ENCODE measurements at regions not wholly inside any gene's neighbourhood (a gene's known extent, or its start where the extent isn't known, plus 50 kb on each side); places are given as distances from the start of the nearest gene placed in this dataset.

DNA sequence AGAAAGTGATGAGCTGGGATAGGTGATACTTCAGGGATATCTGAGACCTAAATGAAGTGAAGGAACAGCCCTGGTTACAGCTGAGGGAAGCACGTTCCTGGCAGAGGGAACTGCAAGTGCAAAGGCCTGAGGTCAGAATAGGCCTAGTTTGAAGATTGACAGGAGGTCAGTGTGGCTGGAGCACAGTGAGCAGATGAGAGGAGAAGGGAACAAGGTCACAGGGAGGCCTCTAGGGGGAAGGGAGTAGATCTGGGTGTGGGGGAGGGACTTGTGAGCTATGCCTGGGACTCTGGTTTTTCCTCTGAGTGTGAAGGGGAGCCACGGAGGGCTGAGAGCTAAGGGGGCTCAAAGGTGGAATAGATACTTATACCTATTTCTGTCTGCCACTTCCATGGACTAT is 736.4 kb downstream of the MATN1 start:
- H3K9me3 ChIP-seq: no peaks in the 10 kb centered on the region
- H3K27ac ChIP-seq: no peak overlapping the region
- H3K27me3 ChIP-seq: no peaks in the 10 kb centered on the region
- DNase-seq: no peak
- no peaks in the 10 kb centered on the region for H3K36me3 ChIP-seq
- H3K4me3 ChIP-seq (replicated peaks in 1 of 3): no peak overlapping the region
- H3K4me1 ChIP-seq: peaks cover 0 to 5% of the 10 kb centered on the region in 2 donors
- WGBS, 2 donors: 50 to 68% methylated on average over 2 of the region's 2 CpGs
- TF ChIP-seq POLR2A (IDR thresholded peaks at IDR 0.05): no peak
- intact Hi-C loops (cut with DNase I): no loop called here

DNA sequence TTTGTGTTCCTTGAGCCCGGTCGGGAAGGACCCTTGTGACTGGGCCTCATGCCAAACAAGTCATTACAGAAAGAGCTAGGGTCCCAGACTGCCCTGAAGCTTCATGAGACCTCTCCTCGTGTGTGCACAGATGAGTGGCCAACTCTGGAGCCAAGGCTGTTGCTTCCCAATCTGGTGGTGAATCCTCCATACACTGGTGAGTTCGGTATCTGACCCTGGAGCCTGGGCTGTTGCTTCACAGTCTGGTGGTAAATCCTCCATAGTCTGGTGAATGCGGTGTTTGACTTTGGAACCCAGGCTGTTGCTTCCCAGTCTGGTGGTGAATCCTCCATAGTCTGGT is 737.8 kb downstream of the MATN1 start:
- no peaks in the 10 kb centered on the region for H3K27me3 ChIP-seq
- H3K4me3 ChIP-seq (replicated peaks in 1 of 3): no peak overlapping the region
- H3K27ac ChIP-seq: no peak overlapping the region
- DNase-seq: no peak
- intact Hi-C loops (cut with DNase I): no loop called here
- no peaks in the 10 kb centered on the region for H3K36me3 ChIP-seq
- TF ChIP-seq CTCF (IDR thresholded peaks at IDR 0.05) (no peak), POLR2A (IDR thresholded peaks at IDR 0.05) (no peak)
- peaks cover 0 to 5% of the 10 kb centered on the region in 2 donors for H3K4me1 ChIP-seq
- WGBS, 2 donors: 30 to 34% methylated on average over 5 of the region's 5 CpGs
- no peaks in the 10 kb centered on the region for H3K9me3 ChIP-seq

GRCh38 chr1:29984862-29985605 is 738.4 kb downstream of the MATN1 start:
- Histone ChIP-seq H3K27me3 (no peaks in the 10 kb centered on the region), H3K4me3 (replicated peaks in 1 of 3) (no peak overlapping the region), H3K9me3 (no peaks in the 10 kb centered on the region), H3K4me1 (peaks cover 0 to 5% of the 10 kb centered on the region in 2 donors), H3K36me3 (no peaks in the 10 kb centered on the region), H3K27ac (no peak overlapping the region)
- intact Hi-C loops (cut with DNase I): no loop called here
- WGBS, 2 donors: 30 to 34% methylated on average over 7 of the region's 7 CpGs
- no peak for TF ChIP-seq POLR2A (IDR thresholded peaks at IDR 0.05)
- no peak for TF ChIP-seq CTCF (IDR thresholded peaks at IDR 0.05)
- no peak for DNase-seq

GRCh38 chr1:29984166-29984861 is 739.1 kb downstream of the MATN1 start:
- H3K9me3 ChIP-seq: no peaks in the 10 kb centered on the region
- TF ChIP-seq POLR2A (IDR thresholded peaks at IDR 0.05) (no peak), CTCF (IDR thresholded peaks at IDR 0.05) (no peak)
- WGBS, 2 donors: 32 to 41% methylated on average over 10 to 11 of the region's 11 CpGs
- no peak overlapping the region for H3K4me3 ChIP-seq (replicated peaks in 1 of 3)
- intact Hi-C loops (cut with DNase I): no loop called here
- H3K4me1 ChIP-seq: peaks cover 0 to 5% of the 10 kb centered on the region in 2 donors
- no peaks in the 10 kb centered on the region for H3K27me3 ChIP-seq
- no peak overlapping the region for H3K27ac ChIP-seq
- DNase-seq: no peak
- H3K36me3 ChIP-seq: no peaks in the 10 kb centered on the region

DNA sequence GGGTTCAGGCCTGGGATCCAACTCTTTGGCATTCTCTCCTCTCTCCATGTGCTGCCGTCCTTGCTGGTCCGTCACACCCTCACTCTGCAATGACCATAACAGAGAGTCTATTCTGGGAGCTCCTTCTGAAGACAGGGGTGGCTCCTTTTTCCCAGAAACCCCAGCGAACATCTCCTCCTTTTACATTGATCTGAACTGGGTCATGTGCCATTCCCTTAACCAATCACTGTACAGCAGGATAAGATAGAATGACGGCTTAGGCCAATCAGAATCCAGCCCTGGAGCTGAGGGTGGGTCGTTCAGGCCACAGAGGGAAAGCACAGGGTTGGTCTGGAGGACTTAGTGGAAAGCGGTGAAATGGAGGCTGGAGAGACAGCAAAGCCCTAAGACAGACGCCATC is 740.1 kb downstream of the MATN1 start:
- Histone ChIP-seq H3K4me3 (replicated peaks in 1 of 3) (no peak overlapping the region), H3K36me3 (no peaks in the 10 kb centered on the region), H3K4me1 (peaks cover 0 to 5% of the 10 kb centered on the region in 2 donors), H3K9me3 (no peaks in the 10 kb centered on the region), H3K27me3 (no peaks in the 10 kb centered on the region), H3K27ac (no peak overlapping the region)
- intact Hi-C loops (cut with DNase I): no loop called here
- WGBS, 2 donors: 91 to 92% methylated on average over 7 of the region's 7 CpGs
- no peak for TF ChIP-seq POLR2A (IDR thresholded peaks at IDR 0.05)
- TF ChIP-seq CTCF (IDR thresholded peaks at IDR 0.05): no peak
- DNase-seq: no peak

All from thyroid gland (tissue), 4 donors.